Mesothelial cell of epicardium (in vitro differentiated cells): ENCODE measurements at regions not wholly inside any gene's neighbourhood (a gene's known extent, or its start where the extent isn't known, plus 50 kb on each side); places are given as distances from the start of the nearest gene placed in this dataset.

Experiments used
- DNase-seq, 2 experiments: peaks; one replicate each; pipeline ENCODE4 v3.0.0; 2021; ENCODE audit warnings: low spot score in 2 of 2; ENCODE audit not compliant: unreplicated experiment in 2 of 2
- H3K27ac Mint-ChIP-seq: 2 replicates; pipeline ENCODE4 v1.8.0; 2021; ENCODE audit warnings: mixed read lengths
- H3K27me3 Mint-ChIP-seq: 2 replicates; pipeline ENCODE4 v1.8.0; 2021; ENCODE audit warnings: low read depth, mixed read lengths
- H3K36me3 Mint-ChIP-seq: 2 replicates; pipeline ENCODE4 v1.8.0; 2021; ENCODE audit warnings: mixed read lengths
- H3K4me1 Mint-ChIP-seq: 2 replicates; pipeline ENCODE4 v1.8.0; 2021; ENCODE audit warnings: mixed read lengths
- H3K4me3 Mint-ChIP-seq: 2 replicates; pipeline ENCODE4 v1.8.0; 2021; ENCODE audit warnings: mild to moderate bottlenecking, moderate library complexity, mixed read lengths
- H3K9me3 Mint-ChIP-seq: 2 replicates; pipeline ENCODE4 v1.8.0; 2021; ENCODE audit warnings: mixed read lengths
- CTCF ChIP-seq: fragments of 200-600 bp; sonication (generic); IDR thresholded peaks from one replicate; pipeline ENCODE4 v1.5.0; 2021; ENCODE audit warnings: antibody characterized with exemption; ENCODE audit not compliant: unreplicated experiment

GRCh38 chr22:23410411-23410810 is 169.7 kb downstream of the IGLL1 start:
- Mint-ChIP-seq H3K27ac (peak overlapping the region; percentile 85), H3K27me3 (no peaks in the 10 kb centered on the region), H3K4me3 (no peak overlapping the region), H3K9me3 (peaks cover 5% of the 10 kb centered on the region), H3K4me1 (peaks cover 74% of the 10 kb centered on the region), H3K36me3 (no peaks in the 10 kb centered on the region)
- DNase-seq = no peak
- no peak for TF ChIP-seq CTCF

GRCh38 chr22:23409976-23410375 is 170.1 kb downstream of the IGLL1 start:
- H3K36me3 Mint-ChIP-seq = no peaks in the 10 kb centered on the region
- H3K4me1 Mint-ChIP-seq = peaks cover 74% of the 10 kb centered on the region
- H3K27me3 Mint-ChIP-seq = no peaks in the 10 kb centered on the region
- DNase-seq = no peak
- peak overlapping the region; percentile 85 for H3K27ac Mint-ChIP-seq
- peaks cover 5% of the 10 kb centered on the region for H3K9me3 Mint-ChIP-seq
- TF ChIP-seq CTCF = no peak
- no peak overlapping the region for H3K4me3 Mint-ChIP-seq

GRCh38 chr22:23408321-23408720 is 171.8 kb downstream of the IGLL1 start:
- no peaks in the 10 kb centered on the region for H3K27me3 Mint-ChIP-seq
- H3K27ac Mint-ChIP-seq = peak overlapping the region; percentile 85
- no peak overlapping the region for H3K4me3 Mint-ChIP-seq
- peaks cover 70% of the 10 kb centered on the region for H3K4me1 Mint-ChIP-seq
- peaks cover 5% of the 10 kb centered on the region for H3K9me3 Mint-ChIP-seq
- TF ChIP-seq CTCF = no peak
- H3K36me3 Mint-ChIP-seq = no peaks in the 10 kb centered on the region
- DNase-seq = no peak

- DNase-seq = no peak
- H3K27me3 Mint-ChIP-seq = no peaks in the 10 kb centered on the region
- H3K9me3 Mint-ChIP-seq = peaks cover 5% of the 10 kb centered on the region
- no peak for TF ChIP-seq CTCF
- no peak overlapping the region for H3K4me3 Mint-ChIP-seq
- peaks cover 65% of the 10 kb centered on the region for H3K4me1 Mint-ChIP-seq
- no peak overlapping the region for H3K27ac Mint-ChIP-seq
- no peaks in the 10 kb centered on the region for H3K36me3 Mint-ChIP-seq
These were observed 174.7 kb downstream of the IGLL1 start for GRCh38 chr22:23405366-23405851.

- Mint-ChIP-seq H3K36me3 (no peaks in the 10 kb centered on the region), H3K27me3 (no peaks in the 10 kb centered on the region), H3K4me3 (no peak overlapping the region), H3K27ac (peak overlapping the region; percentile 56), H3K9me3 (peaks cover 5% of the 10 kb centered on the region), H3K4me1 (peaks cover 67% of the 10 kb centered on the region)
- no peak for DNase-seq
- no peak for TF ChIP-seq CTCF
These were observed 175.3 kb downstream of the IGLL1 start for GRCh38 chr22:23404689-23405365.
